Heart left ventricle (tissue), 13 donors: ENCODE measurements at regions not wholly inside any gene's neighbourhood (a gene's known extent, or its start where the extent isn't known, plus 50 kb on each side); places are given as distances from the start of the nearest gene placed in this dataset.

Experiments used
- POLR2A ChIP-seq, 2 donors: fragments of 450-650 bp; IDR thresholded peaks; one replicate each; pipeline ENCODE4 v1.6.1; 2017; ENCODE audit warnings: antibody characterized with exemption in 2 of 2, mild to moderate bottlenecking in 2 of 2, moderate library complexity in 2 of 2
- TF ChIP-seq, protein P1 (sequence below), 12 donors: fragments of 200-600 bp; sonication (generic) in 4 of 12; IDR thresholded peaks; one replicate each; pipeline versions ENCODE4 v1.5.0 to v1.8.0; 2018 to 2022; ENCODE audit warnings: antibody characterized with exemption in 12 of 12, mild to moderate bottlenecking in 5 of 12
- donor health status: ischemic (EF 13 %, LVEDD 7.1; RV severe dilation, severe dysfunction).
- donor health status: DM: no; HTN: yes; CAD: no.
- donor health status: DM: no; HTN: no; CAD: no.
- donor health status: ischemic (EF 25% LVEDD 6.9; RV normal size, moderate dysfunction).
- donor health status: ischemic (EF 25% LVEDD 5.7; RV mildly dilated, moderate dysfunction).
- donor health status: ischemic (EF 35%, LVEDD 5.7; RV mildly dilated, moderate dysfunction).
- donor health status: nonischemic (EF 11% LVEDD 7.7; RV severe dilation, severe dysfunction).
- donor health status: DM: yes; HTN: yes; CAD: no.
- donor health status: PGD.
- donor health status: ischemic (EF 29% LVEDD 5.4; RV normal size, mild dysfunction).
- donor health status: nonischemic (EF 23%, LVEDD 6.1; RV moderate dilation, normal function).

DNA sequence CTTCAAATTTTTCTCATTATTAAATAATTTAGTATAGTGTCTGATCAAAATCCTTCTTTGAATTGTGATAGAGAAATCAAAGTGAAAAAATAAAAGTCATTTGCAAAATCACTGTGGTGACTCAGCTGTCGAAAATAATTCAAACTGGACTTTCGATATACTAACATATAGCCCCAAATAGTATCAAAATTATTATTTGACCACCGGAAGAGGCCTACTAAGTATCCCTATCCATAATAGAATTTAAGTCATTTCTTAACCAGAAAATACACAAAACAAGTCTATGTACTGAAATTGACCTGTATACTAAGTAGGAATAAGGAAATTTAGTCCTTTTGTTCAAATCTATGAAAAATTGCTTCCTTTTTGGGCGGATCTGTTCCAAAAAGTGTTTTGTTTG lies 180.7 kb downstream of the MRPL39 start:
- TF ChIP-seq, protein P1, sequence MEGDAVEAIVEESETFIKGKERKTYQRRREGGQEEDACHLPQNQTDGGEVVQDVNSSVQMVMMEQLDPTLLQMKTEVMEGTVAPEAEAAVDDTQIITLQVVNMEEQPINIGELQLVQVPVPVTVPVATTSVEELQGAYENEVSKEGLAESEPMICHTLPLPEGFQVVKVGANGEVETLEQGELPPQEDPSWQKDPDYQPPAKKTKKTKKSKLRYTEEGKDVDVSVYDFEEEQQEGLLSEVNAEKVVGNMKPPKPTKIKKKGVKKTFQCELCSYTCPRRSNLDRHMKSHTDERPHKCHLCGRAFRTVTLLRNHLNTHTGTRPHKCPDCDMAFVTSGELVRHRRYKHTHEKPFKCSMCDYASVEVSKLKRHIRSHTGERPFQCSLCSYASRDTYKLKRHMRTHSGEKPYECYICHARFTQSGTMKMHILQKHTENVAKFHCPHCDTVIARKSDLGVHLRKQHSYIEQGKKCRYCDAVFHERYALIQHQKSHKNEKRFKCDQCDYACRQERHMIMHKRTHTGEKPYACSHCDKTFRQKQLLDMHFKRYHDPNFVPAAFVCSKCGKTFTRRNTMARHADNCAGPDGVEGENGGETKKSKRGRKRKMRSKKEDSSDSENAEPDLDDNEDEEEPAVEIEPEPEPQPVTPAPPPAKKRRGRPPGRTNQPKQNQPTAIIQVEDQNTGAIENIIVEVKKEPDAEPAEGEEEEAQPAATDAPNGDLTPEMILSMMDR (IDR thresholded peaks at IDR 0.05) = no peak
- TF ChIP-seq POLR2A (IDR thresholded peaks at IDR 0.05) = no peak
